Mononuclear cell (primary cell): ENCODE measurements at regions not wholly inside any gene's neighbourhood (a gene's known extent, or its start where the extent isn't known, plus 50 kb on each side); places are given as distances from the start of the nearest gene placed in this dataset.

Experiments used
- H3K27me3 ChIP-seq: 2 replicates; pipeline ENCODE4 v1.6.0; 2011; ENCODE audit warnings: low read length, control low read depth; ENCODE audit not compliant: insufficient read depth
- H3K4me1 ChIP-seq: 2 replicates; pipeline ENCODE4 v1.5.1; 2011; ENCODE audit warnings: mild to moderate bottlenecking, low read length, control low read depth; ENCODE audit not compliant: insufficient read depth
- H3K4me3 ChIP-seq: 2 replicates; pipeline ENCODE4 v1.5.1; 2011; ENCODE audit warnings: mild to moderate bottlenecking, low read length, moderate library complexity
- H3K9me3 ChIP-seq: 2 replicates; pipeline ENCODE4 v1.5.1; 2011; ENCODE audit warnings: low read depth, mild to moderate bottlenecking, control low read depth, low read length

GRCh38 chr4:11748164-11748872 is 319.6 kb upstream of the HS3ST1 start:
- Histone ChIP-seq H3K27me3 (no peaks in the 10 kb centered on the region), H3K4me3 (no peak overlapping the region), H3K9me3 (no peaks in the 10 kb centered on the region), H3K4me1 (no peaks in the 10 kb centered on the region)

- no peak overlapping the region for H3K4me3 ChIP-seq
- H3K27me3 ChIP-seq, result no peaks in the 10 kb centered on the region
- H3K4me1 ChIP-seq, result no peaks in the 10 kb centered on the region
- H3K9me3 ChIP-seq, result no peaks in the 10 kb centered on the region
These were observed 318.0 kb upstream of the HS3ST1 start for GRCh38 chr4:11746734-11747133.

- H3K4me1 ChIP-seq, result no peaks in the 10 kb centered on the region
- no peak overlapping the region for H3K4me3 ChIP-seq
- no peaks in the 10 kb centered on the region for H3K27me3 ChIP-seq
- no peaks in the 10 kb centered on the region for H3K9me3 ChIP-seq
These were observed 315.3 kb upstream of the HS3ST1 start for GRCh38 chr4:11743976-11744375.

GRCh38 chr4:11743236-11743635 is 314.5 kb upstream of the HS3ST1 start:
- Histone ChIP-seq H3K27me3 (no peaks in the 10 kb centered on the region), H3K9me3 (no peaks in the 10 kb centered on the region), H3K4me1 (no peaks in the 10 kb centered on the region), H3K4me3 (no peak overlapping the region)

- H3K27me3 ChIP-seq, result no peaks in the 10 kb centered on the region
- no peaks in the 10 kb centered on the region for H3K9me3 ChIP-seq
- no peak overlapping the region for H3K4me3 ChIP-seq
- H3K4me1 ChIP-seq, result no peaks in the 10 kb centered on the region
These were observed 312.5 kb upstream of the HS3ST1 start for GRCh38 chr4:11741190-11741652.

GRCh38 chr4:11739992-11740391 is 311.3 kb upstream of the HS3ST1 start:
- Histone ChIP-seq H3K9me3 (no peaks in the 10 kb centered on the region), H3K27me3 (no peaks in the 10 kb centered on the region), H3K4me3 (no peak overlapping the region), H3K4me1 (no peaks in the 10 kb centered on the region)

- no peaks in the 10 kb centered on the region for H3K9me3 ChIP-seq
- H3K4me1 ChIP-seq, result no peaks in the 10 kb centered on the region
- H3K4me3 ChIP-seq, result no peak overlapping the region
- H3K27me3 ChIP-seq, result no peaks in the 10 kb centered on the region
These were observed 308.3 kb upstream of the HS3ST1 start for GRCh38 chr4:11736978-11737377.

- Histone ChIP-seq H3K4me3 (no peak overlapping the region), H3K9me3 (no peaks in the 10 kb centered on the region), H3K27me3 (no peaks in the 10 kb centered on the region), H3K4me1 (no peaks in the 10 kb centered on the region)
These were observed 307.0 kb upstream of the HS3ST1 start for GRCh38 chr4:11735651-11736050.

- no peaks in the 10 kb centered on the region for H3K9me3 ChIP-seq
- H3K4me1 ChIP-seq, result no peaks in the 10 kb centered on the region
- H3K4me3 ChIP-seq, result no peak overlapping the region
- H3K27me3 ChIP-seq, result no peaks in the 10 kb centered on the region
These were observed 303.5 kb upstream of the HS3ST1 start for GRCh38 chr4:11732155-11732554.

GRCh38 chr4:11730545-11730944 is 301.9 kb upstream of the HS3ST1 start:
- Histone ChIP-seq H3K27me3 (no peaks in the 10 kb centered on the region), H3K4me1 (no peaks in the 10 kb centered on the region), H3K4me3 (no peak overlapping the region), H3K9me3 (no peaks in the 10 kb centered on the region)

- Histone ChIP-seq H3K4me1 (no peaks in the 10 kb centered on the region), H3K27me3 (no peaks in the 10 kb centered on the region), H3K4me3 (no peak overlapping the region), H3K9me3 (no peaks in the 10 kb centered on the region)
These were observed 300.9 kb upstream of the HS3ST1 start for GRCh38 chr4:11729548-11729947.

GRCh38 chr4:11727903-11728564 is 299.3 kb upstream of the HS3ST1 start:
- Histone ChIP-seq H3K4me3 (no peak overlapping the region), H3K9me3 (no peaks in the 10 kb centered on the region), H3K27me3 (no peaks in the 10 kb centered on the region), H3K4me1 (no peaks in the 10 kb centered on the region)

- H3K4me3 ChIP-seq, result no peak overlapping the region
- H3K9me3 ChIP-seq, result no peaks in the 10 kb centered on the region
- H3K4me1 ChIP-seq, result no peaks in the 10 kb centered on the region
- no peaks in the 10 kb centered on the region for H3K27me3 ChIP-seq
These were observed 296.0 kb upstream of the HS3ST1 start for GRCh38 chr4:11724731-11725130.

GRCh38 chr4:11722223-11722622 is 293.5 kb upstream of the HS3ST1 start:
- H3K9me3 ChIP-seq, result no peaks in the 10 kb centered on the region
- H3K27me3 ChIP-seq, result no peaks in the 10 kb centered on the region
- H3K4me3 ChIP-seq, result no peak overlapping the region
- no peaks in the 10 kb centered on the region for H3K4me1 ChIP-seq

GRCh38 chr4:11720292-11720691 is 291.6 kb upstream of the HS3ST1 start:
- Histone ChIP-seq H3K27me3 (no peaks in the 10 kb centered on the region), H3K4me1 (no peaks in the 10 kb centered on the region), H3K9me3 (no peaks in the 10 kb centered on the region), H3K4me3 (no peak overlapping the region)

GRCh38 chr4:11719879-11720278 is 291.2 kb upstream of the HS3ST1 start:
- Histone ChIP-seq H3K9me3 (no peaks in the 10 kb centered on the region), H3K4me1 (no peaks in the 10 kb centered on the region), H3K27me3 (no peaks in the 10 kb centered on the region), H3K4me3 (no peak overlapping the region)
